AG08395 (cell line): ENCODE measurements at regions not wholly inside any gene's neighbourhood (a gene's known extent, or its start where the extent isn't known, plus 50 kb on each side); places are given as distances from the start of the nearest gene placed in this dataset.
"Not testable (repeated sequence)": the region's sequence is repeated elsewhere in the genome, so short reads cannot be mapped to it uniquely, and the experiment has no call there.

Experiments
- DNase-seq: peaks from one replicate; pipeline ENCODE4 v3.0.0; 2012; ENCODE audit warnings: mixed read lengths, low spot score

GRCh38 chr6:134425917-134426316 is 108.0 kb upstream of the SGK1 start:
- not testable (repeated sequence) for DNase-seq

GRCh38 chr6:134425513-134425912 is 107.6 kb upstream of the SGK1 start:
- no peak for DNase-seq

- DNase-seq: no peak
These were observed 106.9 kb upstream of the SGK1 start for GRCh38 chr6:134424798-134425170.

DNA sequence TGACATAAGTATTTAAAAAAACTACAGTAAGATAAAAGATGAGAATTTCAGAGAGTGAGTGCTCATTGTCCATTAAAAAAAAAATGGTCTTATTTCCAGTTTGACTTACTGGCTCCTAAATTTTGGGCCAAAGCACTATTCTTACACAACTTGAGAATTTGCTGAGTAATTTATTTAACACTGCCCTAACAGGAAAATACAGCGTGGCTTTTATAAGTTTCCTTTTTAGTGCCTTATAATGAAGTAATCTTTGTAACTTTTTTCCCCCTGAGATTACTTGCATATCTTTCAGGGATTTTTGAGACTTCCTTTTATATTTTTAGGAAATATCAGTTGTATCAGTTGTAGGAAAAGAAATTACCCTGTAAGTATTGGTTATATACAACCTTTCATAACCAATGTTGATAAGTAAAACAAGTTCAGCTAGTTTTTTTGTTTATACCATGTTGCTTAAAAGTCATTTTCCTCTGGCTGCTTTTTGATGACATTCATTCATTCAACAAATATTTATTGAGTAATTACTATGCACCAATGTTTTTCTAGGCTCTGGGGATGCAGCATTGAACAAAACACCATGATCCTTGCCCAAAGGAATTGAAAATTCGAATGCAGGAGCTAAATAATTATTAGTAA is 106.4 kb upstream of the SGK1 start:
- DNase-seq: no peak

DNA sequence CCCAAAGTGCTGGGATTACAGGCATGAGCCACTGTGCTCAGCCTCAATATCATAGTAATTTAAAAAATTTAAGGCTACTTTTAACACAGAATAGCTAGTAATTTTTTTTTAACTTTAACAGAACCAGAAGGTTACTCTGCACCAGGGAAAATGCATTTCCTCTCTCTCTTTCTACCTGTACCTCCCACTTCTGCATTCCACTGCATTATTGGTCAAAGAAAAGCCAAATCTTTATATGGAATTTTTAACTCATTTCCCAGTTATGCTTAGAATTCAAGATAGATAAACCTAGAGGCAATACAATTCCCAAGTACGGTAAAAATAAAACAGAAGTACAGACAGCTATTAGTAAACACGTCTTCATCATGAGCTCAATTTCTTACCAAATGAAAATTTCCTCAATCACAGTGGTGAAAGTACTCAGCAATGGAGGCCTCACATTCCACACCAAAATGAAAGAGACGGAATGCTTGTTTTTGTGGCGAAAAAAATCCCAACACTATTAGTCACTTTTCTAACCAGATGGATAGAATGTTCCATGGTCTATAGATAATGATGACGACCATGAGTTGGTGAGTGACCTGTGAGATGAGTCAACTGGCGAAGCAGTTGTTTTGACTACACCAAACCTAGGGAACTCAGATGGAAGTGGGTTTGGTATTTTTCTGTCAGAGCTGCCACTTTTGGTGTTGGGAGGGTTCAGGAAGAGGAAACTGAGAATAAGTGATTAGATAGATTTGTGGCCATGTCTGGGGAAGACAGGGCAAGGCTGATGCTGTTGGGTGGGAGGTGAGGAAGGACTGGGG is 104.7 kb upstream of the SGK1 start:
- DNase-seq: peak; percentile 91

DNA sequence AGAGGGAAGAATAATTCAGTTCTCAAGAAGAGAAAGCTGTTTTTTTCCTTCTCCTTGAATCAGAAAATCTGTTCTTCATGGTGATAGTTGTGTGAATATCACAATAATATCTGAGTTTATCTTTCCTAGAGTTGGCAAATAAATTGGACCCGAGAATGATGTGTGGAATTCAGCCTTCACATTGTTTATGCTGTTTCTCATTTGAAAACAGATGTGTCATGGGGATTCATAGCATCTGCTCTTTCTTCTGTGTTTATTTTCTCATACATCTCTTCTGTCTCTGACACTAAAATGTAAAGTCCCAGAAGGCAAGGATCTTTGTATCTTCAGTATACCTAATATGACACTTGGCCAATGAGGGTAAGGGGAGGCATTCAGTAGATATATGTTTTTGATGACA is 103.6 kb upstream of the SGK1 start:
- peak; percentile 16 for DNase-seq

GRCh38 chr6:134420614-134421181 is 102.8 kb upstream of the SGK1 start:
- peak; percentile 51 for DNase-seq

DNA sequence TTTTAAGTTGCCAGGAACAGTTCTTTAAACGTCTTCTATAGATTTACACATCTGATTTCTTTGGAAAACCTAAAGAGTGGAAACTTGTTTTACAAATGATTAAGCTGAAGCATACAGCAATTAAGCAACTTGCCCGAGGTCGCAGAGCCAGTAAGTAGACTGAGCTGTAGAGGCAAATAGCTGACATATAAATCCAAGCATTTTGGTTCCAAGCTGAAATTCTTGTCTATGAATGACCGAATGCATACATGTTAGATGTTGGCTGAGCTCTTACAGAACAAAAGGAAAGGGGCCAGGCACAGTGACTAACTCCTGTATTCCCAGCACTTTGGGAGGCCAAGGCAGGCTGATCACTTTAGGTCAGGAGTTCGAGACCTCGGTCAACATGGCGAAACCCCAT is 101.8 kb upstream of the SGK1 start:
- no peak for DNase-seq

- peak; percentile 61 for DNase-seq
These were observed 98.7 kb upstream of the SGK1 start for GRCh38 chr6:134416418-134417154.

DNA sequence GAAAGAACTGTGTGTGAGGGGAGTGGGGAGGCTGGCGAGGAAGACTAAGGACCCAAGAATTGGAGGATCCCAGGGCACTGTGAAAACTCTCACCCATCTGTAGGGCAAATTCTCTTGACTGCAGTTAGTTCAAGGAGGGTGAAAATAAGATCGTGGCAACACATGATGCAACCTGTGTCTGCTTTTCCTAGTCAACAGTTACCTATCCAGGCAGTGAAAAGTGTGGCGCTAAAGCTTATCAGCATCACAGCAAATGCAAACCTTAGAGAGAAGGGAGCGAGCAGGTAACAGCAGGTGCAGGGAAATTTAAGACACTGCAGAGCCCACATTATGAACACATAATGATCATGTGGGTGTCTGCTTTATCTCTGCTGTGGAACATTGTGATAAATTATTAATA is 97.7 kb upstream of the SGK1 start:
- no peak for DNase-seq

DNA sequence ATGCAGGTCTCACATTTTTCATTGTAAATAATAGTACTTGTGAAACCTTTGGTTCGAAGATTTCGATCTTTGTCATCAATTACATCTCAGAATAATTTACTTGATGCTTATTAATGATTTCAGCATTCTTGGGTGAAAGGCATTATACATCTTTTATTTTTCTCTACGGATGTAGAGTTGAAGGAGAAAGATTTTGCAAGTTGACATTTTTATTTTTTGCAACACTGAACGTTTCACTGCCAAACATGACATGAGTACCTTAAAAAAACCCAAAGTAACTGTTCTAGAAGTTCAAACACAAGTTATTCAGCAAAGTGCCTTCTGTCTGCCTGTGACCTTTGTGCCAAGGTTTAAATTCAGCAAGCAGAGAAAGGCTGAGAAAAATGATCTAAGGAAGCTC is 97.3 kb upstream of the SGK1 start:
- no peak for DNase-seq

DNA sequence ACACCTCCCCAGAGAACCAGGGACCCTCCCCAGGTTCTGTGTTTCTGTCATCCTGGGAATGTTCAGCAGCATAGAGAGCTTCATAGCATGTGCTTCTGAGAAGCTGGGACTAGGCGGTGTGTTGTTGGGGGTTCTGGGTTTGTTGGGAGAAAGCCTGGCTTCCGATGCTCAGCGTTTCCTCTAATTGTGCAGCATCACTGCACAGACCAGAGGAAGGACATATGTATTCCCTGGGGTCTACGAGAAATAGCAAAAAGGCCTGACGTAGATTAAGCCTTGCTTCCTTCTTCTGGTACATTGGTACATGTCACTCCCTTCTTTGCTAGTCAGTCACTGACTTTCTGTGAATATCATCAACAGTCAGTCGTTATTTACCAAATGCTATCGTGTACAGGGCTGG is 96.9 kb upstream of the SGK1 start:
- no peak for DNase-seq

- DNase-seq: no peak
These were observed 95.3 kb upstream of the SGK1 start for GRCh38 chr6:134413241-134413643.

DNA sequence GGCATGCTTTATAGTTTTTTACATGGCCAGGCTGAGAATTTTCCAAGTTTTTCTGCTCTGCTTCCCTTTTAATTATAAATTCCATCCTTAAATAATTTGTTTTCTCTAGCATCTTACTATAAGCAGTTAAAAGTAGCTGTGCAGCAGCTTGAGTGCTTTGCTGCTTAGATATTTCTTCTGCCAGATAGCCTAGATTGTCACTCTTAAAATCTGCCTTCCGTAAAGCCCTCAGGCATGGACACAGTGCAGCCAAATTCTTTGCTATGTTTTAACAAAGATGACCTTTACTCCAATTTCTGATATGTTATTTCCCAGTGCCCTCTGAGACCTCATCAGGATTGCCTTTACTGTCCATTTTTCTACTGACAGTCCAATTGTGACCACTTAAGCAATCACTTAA is 92.6 kb upstream of the SGK1 start:
- DNase-seq: no peak

- no peak for DNase-seq
These were observed 89.9 kb upstream of the SGK1 start for GRCh38 chr6:134407791-134408190.

DNA sequence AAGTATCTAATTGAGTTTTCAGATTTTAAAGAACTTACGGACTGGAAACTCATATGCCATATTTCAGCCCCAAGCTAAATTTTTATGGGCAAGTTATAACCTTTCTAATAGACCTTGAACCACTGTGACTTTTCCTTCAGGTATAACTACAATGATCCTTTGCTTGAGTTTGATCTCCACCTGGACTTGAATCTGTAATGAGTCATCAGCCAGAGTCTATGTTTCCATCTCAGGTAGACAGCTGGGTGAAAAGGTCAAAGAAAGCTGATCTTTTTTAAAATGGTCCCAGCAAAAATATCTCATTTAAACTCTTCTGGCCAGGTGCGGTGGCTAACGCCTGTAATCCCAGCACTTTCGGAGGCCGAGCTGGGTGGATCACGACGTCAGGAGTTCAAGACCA is 88.4 kb upstream of the SGK1 start:
- no peak for DNase-seq

GRCh38 chr6:134405386-134406087 is 87.6 kb upstream of the SGK1 start:
- no peak for DNase-seq

GRCh38 chr6:134403312-134403711 is 85.4 kb upstream of the SGK1 start:
- DNase-seq: not testable (repeated sequence)

DNA sequence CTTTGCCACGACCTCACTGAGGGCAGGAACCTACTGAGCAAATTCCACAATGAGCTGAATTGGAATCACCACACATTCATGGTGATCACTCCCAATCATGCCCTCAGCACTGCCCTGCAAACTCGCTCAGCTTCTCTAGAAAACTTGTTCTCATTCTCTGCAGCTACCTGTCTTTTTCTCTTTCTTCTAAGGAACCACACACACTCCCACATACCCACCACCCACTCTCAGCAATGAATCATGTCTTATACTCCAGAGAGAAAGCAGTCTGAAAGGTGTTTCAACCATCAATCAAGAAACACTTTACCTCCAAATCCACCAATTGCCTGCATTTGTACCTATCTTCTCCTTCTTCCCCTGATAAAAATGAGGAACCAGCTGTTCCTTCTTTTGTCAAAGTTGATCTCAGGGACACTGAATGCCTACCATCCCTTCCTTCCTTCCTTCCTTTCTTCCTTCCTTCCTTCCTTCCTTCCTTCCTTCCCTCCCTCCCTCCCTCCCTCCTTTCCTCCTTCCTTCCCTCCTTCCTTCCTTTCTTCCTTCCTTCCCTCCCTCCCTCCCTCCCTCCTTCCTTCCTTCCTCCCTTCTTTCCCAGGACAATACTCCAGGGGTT is 84.6 kb upstream of the SGK1 start:
- DNase-seq: no peak

DNA sequence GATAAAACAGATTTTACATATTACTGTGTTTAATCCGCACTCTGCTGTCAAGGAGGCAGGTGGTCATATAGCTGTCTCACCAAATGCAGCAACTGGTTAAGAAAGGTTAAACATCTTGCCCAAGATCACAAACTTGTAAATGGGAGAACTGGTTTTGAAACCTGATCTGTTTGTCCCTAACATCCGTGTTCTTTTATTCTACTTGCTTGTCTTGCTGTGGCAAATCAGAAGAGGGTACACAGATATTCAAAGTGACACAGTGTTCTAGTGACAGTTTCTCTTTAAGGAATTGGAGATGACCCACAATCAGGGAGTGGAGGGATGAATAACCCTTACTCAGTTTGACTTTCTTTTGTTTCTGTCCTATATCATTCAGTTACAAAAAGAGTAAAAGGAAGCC is 83.0 kb upstream of the SGK1 start:
- DNase-seq: no peak

DNA sequence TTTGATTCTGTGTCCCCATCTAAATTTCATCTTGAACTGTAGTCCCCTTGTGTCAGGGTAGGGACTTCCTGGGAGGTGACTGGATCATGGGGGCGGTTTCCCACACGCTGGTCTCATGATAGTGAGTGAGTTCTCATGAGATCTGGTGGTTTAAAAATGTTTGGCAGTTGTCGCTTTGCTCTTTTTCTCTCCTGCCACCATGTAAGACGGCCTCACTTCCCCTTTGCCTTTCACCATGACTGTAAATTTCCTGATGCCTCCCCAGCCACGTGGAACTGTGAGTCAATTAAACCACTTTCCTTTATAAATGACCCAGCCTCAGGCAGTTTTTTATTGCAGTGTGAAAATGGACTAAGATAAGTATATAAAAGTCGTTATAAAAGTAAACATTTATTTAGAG is 80.5 kb upstream of the SGK1 start:
- no peak for DNase-seq

GRCh38 chr6:134397676-134398075 is 79.8 kb upstream of the SGK1 start:
- DNase-seq: no peak
